OCI-M2 (cell line): ENCODE measurements at regions not wholly inside any gene's neighbourhood (a gene's known extent, or its start where the extent isn't known, plus 50 kb on each side); places are given as distances from the start of the nearest gene placed in this dataset.

Experiments used
- DNase-seq: peaks from one replicate; lab custom pipeline; 2025; ENCODE audit not compliant: unreplicated experiment; lab: John Stamatoyannopoulos, UW

DNA sequence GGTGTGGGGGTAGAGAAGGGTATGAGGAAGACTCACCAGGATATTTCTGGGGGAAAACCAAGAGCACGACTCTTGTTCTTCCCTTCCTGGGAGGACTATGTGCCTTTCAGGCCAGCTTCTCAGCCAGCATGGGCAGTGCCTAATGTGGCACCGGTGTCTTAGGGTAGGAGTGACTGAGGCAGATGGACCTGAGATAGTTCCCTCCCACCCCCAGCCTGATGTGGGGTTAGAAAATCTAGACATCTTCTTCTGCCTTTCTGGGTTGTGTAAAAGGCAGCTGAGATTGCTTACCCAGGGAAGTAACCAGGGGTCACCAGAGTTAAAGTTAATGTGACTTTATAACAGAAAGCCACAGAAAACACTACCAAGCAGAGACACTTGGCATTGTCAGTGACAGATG is 127.3 kb downstream of the TMA16 start:
- no peak for DNase-seq

DNA sequence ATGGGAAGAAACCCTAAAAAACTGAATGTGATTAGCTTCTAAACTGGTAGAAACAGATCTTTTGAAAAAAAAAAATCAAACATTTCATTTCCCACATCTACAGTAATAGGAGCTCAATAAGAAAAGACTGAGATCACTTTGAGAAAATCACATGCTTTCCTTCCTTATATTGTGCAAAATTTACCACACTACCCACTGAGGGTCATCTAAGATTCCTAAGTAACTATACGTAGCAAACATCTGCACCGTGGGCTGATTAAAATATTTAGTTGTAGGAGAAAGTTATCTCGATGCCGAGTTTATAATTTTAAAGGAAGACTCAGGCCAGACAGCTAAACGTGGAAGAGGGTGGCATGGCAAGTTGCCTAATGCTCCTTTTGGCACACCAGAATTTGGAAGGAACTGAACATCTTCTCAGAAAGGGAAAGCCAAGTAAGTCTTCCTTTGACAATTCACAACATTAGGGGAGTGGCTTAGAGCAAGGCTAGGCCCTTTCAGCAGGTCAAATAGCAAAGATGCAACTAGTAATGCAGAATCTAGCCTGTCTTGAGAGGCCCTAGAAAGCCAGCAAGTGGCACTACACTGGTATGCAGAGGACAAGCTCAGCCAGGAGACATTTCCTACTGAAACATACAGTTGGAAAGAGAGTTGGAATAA is 128.0 kb downstream of the TMA16 start:
- DNase-seq = no peak

DNA sequence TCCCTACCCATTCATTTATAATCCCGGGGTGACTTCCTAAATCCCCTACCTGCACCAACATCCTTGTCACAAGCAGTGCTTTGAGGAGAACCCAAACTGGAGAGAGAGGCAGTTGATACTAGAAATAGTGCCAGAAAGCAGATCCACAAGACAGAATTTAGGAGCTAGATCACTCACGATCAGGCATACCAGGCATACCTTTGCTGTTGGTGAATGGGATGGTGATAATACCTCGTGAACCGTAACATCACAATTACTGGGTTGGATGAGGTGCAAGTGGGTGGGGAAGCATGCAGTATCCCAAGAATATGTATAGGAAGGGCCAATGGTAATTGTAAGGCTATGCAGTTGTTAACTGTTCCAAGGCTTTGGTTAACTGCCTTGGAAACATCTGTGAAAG is 129.3 kb downstream of the TMA16 start:
- DNase-seq = no peak

DNA sequence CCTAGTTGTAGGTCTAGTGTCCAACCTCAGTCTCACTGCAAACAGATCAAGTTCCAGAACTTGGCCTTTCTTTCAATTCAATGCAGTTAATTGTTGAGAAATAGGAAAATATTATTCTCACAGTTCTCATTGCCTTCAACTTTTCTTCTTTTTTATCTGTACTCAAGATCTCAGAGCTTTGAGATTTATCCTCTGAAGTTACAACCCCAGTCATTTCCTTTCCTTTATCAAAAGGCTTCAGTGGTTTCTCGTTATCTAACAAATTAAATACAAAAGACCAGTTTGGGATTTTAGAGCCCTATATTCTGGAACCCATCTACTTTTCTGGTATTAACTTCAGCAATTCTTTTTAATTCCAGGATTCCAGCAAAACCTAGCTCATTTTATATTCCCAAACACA is 130.2 kb downstream of the TMA16 start:
- no peak for DNase-seq

DNA sequence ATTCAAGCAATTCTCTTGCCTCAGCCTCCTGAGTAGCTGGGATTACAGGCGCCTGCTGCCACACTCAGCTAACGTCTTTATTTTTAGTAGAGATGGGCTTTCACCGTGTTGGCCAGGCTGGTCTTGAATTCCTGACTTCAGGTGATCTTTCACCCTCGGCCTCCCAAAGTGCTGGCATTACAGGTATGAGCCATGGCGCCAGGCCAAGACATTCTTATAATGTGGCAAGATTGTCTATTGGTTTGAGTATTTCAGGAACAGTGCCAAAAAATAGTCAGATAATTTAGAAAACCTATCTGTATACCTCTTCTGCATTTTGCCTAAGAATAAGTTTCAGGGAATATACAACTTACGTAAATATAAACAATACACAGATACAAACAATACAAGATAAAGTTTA is 136.8 kb downstream of the TMA16 start:
- DNase-seq = no peak

DNA sequence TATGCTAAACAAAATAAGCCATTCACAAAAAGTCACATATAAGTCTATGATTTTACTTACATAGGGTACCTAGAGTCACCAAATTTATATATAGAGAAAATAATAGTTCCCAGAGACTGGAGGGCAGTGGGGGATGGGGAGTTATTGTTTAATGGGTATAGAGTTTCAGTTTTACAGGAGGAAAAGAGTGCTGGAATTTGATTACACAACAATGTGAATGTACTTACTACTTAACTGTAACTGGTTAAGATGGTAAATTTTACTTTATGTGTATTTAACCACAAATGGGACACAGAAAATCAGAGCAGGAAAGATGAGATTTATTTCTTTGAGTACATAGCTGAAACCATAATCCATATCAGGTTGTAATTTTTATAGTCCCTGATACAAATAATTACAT is 144.4 kb downstream of the TMA16 start:
- no peak for DNase-seq

DNA sequence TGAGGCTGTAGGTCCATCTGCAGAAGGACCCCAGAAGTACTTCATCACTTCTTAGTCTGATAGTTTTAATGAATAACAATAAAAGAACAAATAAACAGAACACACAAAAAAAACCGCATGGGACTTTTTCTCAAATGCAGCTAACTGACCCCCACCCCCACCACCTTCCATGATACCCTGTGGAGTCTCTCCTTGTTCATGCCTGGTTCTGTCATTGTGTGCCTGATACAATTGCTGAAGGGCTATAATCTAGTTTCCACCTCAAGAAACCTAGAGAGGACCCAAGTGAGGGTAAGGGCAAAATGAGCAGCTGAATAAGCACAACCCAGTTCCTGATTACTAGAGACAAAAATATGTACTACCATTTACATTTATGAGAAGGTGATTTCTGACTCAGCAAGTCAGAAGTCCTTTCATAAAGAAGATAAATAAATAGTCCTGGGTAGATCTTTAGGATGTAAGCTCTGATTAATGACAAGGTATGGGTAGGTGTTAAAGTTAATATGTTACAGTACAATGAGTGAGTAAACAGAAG is 155.1 kb downstream of the TMA16 start:
- DNase-seq = no peak

DNA sequence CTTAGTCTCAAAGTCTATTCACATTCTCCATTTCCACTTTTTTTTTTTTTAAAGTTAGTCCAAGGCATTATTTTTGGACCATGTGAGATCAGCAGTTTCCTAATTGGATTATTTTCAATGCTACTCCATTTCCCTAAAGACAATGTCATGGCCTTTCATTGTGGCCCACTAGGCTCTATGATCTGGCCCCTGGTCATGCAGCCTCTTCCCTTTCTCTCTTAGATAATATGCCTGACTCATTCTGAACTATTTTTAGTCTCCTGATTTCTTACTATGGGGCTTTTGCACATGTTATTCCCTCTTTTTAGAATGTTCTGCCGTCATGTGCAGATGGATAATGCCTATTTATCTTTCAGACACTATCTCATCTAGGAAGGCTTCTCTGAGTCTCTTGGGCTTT is 157.3 kb downstream of the TMA16 start:
- DNase-seq = no peak

DNA sequence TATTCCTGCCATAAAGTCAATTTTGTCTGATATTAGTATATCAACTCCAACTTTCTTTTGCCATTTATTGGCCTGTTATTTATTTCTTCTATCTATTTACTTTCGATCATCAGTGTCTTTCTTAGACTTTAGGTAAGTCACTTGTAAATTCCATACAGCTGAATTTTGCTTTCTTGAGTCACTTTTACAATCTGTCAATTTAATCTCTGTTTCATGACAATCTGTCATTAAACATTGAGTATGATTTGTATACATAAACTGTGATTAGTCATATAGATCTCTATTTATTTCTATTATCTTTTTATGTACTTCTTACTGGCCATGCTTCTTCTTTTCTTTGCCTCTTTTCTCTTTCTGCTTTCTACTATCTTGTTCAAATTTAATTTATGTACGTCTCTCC is 160.1 kb downstream of the TMA16 start:
- no peak for DNase-seq

DNA sequence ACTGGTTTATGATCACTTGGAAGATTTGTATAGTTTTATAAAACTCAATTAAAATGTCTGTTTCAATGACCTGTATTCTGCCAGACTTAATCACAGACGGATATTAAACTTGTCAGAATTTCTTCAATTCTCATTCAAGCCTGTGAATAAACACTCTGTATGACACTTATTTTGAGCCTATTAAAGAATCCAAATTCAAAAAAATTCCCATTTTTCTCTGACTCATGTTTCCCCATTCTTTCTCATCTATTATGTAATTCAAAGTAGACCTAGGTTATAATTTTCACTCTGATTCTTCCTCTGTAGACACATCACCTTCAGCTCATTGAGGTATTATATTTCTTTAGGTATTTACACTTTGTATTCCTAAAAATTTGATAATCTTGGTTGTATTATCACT is 166.1 kb downstream of the TMA16 start:
- DNase-seq = no peak

DNA sequence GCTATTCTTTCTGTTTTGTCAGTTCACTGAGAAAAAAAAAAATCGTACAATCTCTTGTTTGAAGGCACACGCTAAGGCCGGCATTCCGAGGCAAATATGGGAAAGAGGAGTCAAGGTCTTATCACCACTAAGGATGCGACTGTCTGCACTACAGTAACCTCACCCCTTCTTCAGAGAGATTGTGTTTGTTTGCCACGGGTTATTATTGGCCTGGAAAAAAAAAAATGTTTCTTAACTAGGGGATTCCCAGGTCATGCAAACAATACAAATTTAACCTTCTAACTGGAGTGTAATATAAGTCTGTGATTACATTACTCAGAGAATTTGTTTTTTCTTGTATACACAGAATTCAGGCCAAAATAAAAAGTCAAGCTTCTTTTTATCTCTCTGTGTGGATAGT is 168.3 kb downstream of the TMA16 start:
- DNase-seq = no peak

DNA sequence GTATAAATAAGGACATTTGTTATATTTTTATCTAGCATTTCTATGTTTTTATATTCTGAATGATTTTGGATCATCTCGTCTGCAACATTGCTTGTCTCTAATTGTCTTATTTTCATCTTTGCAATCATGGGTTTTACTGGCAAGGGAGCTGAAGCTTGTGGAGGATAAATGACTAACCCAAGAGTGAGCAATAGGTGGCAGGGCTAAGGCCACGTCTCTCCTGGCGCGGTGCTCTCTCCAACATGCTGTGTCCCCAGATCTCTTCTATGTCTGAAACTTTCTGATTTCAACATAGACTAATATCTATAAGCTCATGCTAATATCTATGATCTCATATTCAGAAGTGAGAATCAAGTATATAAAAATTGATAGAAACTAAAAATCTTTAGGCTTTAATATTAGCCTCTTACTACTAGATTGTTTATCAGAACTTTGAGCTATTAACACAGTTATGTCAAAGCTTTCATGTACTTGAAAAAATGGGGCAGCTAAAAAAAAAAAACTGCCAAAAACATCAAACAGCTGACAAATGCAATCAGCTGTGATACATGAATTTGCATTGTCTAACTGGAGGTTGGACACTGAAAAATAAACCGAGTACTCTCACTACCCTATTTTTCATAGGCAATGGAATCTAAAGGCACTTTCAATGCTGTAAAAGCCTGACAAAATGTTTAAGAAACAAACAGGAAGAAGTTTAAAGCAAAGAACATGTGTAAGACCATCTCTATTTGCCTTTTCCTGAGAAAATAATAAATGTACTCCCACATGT is 169.2 kb downstream of the TMA16 start:
- DNase-seq = no peak

DNA sequence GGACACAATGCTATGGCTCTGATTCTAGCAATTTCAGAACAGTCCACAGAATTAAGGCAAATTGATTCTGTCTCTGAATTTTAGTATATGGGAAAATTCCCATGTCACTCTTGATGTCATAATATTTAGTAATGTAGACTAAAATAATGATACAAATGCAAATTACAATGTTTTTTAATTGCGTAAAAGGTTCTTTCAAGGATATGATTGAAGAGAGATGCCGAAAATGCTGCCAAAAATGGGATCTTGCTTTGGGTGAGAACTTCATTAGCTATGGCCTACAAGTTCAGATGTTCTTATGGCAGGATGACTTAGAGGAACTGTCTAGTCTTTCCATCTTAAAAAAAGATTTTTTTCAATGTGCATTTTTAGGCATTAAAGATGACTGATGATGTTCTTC is 170.6 kb downstream of the TMA16 start:
- DNase-seq = no peak

DNA sequence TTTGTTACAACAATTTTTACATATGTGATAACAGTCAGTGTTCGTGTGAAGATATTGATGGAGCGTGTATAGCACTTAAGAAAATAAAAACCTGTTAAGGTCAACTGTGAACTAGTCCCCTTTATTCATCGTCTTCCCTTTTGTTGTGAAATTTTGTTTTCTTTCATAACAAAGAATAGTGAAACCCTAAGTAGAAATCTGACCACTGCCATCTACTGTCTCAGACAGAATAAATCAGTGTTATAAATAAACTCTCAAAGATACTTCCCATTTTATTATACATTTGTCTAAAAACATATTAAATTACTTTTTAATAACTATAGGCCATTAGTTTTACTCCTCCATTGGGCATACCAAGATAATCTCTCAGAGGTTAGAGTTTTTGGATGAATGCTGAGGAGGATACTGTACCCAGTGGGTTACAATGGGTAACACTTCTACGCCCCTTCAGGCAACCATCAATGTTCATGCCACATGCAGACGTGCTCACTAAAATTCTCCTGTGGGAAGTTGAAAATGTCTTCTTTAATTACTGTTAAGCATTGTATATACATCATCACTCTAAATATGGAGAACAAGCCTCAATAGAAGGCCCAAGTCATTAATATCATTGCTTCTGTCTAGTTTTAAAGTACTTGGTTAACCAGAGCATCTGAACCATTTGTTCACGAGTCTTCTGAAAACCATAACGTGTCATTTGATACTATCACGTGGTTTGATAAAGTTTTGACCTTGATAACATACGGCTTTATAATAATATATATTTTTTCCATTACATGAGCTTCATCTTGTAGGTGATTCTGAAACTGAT is 171.2 kb downstream of the TMA16 start:
- no peak for DNase-seq

DNA sequence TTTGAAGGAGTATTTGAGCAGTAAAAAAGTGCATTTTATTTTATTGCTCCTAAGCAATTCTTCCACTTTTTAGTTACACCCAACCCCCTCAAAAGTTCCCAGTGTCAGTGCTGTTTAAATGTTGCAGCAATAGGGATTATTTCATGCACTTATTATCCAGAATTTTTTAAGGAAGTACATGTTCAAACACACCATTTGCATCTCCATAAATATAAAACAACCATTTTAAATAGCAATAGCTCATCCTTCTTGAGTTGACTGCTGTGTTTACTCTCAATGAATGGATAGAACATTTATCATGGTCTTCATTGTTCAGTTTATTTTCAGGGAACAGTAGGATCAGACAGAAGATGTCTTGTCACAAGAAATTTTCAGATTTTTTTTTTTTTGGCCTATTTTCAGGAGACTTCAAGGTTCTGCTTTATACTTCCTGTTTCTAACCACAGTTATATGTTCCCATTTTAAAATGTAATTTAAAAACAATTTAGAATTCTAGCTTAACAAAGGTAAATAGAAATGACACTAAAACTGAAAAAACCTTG is 171.9 kb downstream of the TMA16 start:
- no peak for DNase-seq

DNA sequence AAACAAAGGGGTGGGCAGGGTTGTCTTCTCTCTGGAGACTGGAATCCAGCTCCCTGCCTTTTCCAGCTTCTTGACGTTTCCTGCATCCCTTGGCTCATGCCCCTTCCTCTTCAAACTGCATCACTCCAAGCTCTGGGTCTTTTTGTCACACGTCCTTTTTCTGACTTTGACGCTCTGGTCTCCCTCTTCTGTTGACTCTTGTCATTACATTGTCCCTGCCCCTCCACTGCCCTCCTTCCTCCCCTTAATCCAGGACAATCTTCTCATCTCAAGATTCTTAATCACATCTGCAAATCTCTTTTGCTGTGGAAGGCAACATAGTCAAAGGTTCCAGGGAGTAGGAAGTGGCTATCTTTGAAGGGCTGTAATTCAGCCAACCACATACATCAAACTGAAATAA is 178.3 kb downstream of the TMA16 start:
- DNase-seq = no peak

DNA sequence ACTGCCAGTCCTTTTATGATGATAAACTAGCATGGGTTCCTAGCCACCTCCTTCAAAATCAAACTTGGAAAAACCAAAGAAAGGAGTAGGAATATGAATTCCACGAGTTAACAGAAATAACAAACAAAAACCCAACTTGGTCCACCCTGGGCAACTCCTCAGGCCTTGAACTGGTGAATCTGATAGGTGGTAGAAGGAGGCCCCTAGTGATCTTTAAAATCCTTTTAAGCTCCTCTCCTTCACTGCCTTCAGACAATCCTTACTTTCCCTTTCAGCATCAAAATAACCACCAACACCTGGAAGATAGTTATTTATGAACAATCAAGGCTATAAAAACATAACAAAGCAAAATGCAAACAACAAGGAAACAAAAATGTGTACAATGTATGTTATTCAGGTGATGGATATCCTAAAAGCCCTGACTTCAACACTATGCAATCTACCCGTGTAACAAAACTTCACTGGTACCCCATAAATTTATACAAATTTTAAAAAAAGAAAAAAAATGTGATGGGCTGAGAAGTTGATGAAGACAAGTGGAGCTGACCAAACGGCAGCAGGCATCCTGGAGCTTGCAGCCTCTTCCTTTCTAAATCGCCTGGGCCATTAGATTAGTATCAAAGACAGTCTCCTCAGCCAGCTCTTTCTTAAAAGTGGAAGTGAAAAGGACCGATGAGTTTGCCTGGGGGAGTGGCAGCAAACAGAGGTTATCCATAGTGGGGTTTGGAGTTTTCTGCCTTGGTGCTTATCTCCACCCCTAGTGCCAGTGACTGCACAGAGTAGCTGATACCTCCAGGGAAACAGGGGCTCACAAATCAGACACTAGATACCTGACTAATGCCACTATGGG is 179.6 kb downstream of the TMA16 start:
- no peak for DNase-seq

DNA sequence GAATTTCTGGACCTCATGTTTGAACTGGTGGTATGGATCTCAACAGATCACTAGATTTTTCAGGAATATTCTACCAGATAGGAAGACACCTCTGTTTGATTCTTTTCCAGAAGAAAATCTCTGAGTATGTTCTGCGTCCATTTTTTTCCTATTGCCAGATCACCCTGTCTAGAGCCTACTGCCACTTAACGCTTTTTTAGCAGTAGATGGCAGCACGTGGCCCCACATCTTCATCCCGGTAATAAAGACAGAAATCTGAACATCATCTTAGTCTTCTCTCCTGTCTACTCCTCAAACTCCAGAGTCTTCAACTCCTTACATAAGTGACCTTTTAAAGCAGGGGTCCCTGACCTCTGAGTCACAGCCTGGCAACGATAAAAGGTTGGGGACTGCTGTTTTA is 184.7 kb downstream of the TMA16 start:
- no peak for DNase-seq

DNA sequence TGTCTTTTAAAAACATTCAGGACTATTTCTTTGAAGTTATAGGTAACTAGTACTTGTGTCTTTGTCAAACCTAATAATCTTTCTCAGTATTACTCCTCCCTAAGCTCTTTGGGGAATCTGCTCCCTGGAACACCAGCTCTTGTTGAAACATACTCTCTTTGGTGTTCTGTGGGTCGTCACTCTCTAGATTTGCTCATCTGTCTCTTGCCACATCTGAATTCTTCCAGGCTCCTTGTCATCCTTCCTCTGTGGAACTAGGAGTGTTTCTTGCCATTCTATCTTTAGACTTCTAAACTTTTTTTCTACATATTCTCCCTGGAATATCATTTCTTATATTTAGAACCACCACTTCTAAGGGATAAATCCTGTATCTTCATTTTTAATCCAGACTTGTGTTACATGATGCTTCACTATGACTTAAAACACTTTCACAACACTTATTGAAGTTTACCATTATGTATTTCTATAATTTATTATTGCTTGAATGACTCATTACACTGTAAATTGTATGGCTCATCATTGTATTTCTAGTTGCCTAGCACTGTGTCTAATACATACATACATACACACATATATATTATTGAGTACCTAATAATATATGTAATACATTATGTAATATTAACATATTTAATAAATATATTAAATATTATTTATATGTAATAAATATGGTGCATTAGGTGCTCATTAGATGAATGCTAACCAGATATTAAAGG is 186.1 kb downstream of the TMA16 start:
- DNase-seq = no peak

DNA sequence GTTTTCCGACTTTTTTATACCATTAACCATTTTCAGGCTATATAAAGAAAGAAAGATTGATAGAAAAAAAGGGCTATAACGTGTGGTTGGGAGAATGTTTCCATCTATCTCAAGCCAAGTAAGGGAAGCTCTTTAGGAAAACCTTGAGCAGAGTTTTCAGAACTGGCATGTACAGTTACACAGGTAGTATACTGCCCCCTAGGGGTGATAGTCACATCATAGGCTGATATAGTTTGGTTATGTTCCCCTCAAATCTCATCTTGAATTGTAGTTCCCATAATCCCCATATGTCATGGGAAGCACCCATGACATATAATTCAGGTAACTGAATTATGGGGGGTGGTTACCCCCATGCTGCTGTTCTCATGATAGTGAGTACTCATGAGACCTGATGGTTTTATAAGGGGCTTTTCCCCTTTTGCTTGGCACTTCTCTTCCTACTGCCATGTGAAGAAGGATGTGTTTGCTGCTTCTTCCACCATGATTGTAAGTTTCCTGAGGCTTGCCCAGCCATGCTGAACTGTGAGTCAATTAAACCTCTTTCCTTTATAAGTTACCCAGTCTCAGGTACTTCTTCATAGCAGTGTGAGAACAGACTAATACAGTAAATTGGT is 186.8 kb downstream of the TMA16 start:
- DNase-seq = no peak
